ENCODE measurements at regions not wholly inside any gene's neighbourhood (a gene's known extent, or its start where the extent isn't known, plus 50 kb on each side); places are given as distances from the start of the nearest gene placed in this dataset.

GRCh38 chr9:90505695-90506094, 136.9 kb downstream of the DIRAS2 start:
- no peak for TF ChIP-seq EZH2 (IDR thresholded peaks at IDR 0.05; ENCODE audit: borderline replicate concordance, low read length)
- TF ChIP-seq, protein P1, sequence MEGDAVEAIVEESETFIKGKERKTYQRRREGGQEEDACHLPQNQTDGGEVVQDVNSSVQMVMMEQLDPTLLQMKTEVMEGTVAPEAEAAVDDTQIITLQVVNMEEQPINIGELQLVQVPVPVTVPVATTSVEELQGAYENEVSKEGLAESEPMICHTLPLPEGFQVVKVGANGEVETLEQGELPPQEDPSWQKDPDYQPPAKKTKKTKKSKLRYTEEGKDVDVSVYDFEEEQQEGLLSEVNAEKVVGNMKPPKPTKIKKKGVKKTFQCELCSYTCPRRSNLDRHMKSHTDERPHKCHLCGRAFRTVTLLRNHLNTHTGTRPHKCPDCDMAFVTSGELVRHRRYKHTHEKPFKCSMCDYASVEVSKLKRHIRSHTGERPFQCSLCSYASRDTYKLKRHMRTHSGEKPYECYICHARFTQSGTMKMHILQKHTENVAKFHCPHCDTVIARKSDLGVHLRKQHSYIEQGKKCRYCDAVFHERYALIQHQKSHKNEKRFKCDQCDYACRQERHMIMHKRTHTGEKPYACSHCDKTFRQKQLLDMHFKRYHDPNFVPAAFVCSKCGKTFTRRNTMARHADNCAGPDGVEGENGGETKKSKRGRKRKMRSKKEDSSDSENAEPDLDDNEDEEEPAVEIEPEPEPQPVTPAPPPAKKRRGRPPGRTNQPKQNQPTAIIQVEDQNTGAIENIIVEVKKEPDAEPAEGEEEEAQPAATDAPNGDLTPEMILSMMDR (IDR thresholded peaks at IDR 0.05; ENCODE audit: low read length) = no peak

Data from OCI-LY1 (cell line).